GM21529 (cell line): ENCODE measurements at regions not wholly inside any gene's neighbourhood (a gene's known extent, or its start where the extent isn't known, plus 50 kb on each side); places are given as distances from the start of the nearest gene placed in this dataset.
"Not testable (repeated sequence)": the region's sequence is repeated elsewhere in the genome, so short reads cannot be mapped to it uniquely, and the experiment has no call there.

ENCODE experiments used
- ATAC-seq: cut with Tn5 transposase; IDR thresholded peaks from one replicate; pipeline ENCODE4 v1.9.1; 2021; ENCODE audit not compliant: unreplicated experiment

- no peak for ATAC-seq
Observed at GRCh38 chr18:78423811-78424210, 555.8 kb upstream of the SALL3 start.

GRCh38 chr18:78424403-78425018 lies 555.1 kb upstream of the SALL3 start:
- ATAC-seq, result no peak

- ATAC-seq, result no peak
Observed at GRCh38 chr18:78425019-78425412, 554.6 kb upstream of the SALL3 start.

- ATAC-seq, result no peak
Observed at GRCh38 chr18:78427081-78427480, 552.5 kb upstream of the SALL3 start.

- no peak for ATAC-seq
Observed at GRCh38 chr18:78429127-78430108, 550.2 kb upstream of the SALL3 start.

- no peak for ATAC-seq
Observed at GRCh38 chr18:78430131-78430758, 549.4 kb upstream of the SALL3 start.

- no peak for ATAC-seq
Observed at GRCh38 chr18:78431606-78432005, 548.0 kb upstream of the SALL3 start.

- no peak for ATAC-seq
Observed at GRCh38 chr18:78433562-78433961, 546.1 kb upstream of the SALL3 start.

GRCh38 chr18:78436110-78436509 lies 543.5 kb upstream of the SALL3 start:
- ATAC-seq, result no peak

- ATAC-seq, result not testable (repeated sequence)
Observed at GRCh38 chr18:78438235-78438634, 541.4 kb upstream of the SALL3 start.

GRCh38 chr18:78445880-78446279 lies 533.7 kb upstream of the SALL3 start:
- ATAC-seq, result no peak

GRCh38 chr18:78447211-78447610 lies 532.4 kb upstream of the SALL3 start:
- no peak for ATAC-seq

GRCh38 chr18:78448106-78448505 lies 531.5 kb upstream of the SALL3 start:
- ATAC-seq, result no peak

- no peak for ATAC-seq
Observed at GRCh38 chr18:78448591-78448990, 531.0 kb upstream of the SALL3 start.

GRCh38 chr18:78454221-78454620 lies 525.4 kb upstream of the SALL3 start:
- ATAC-seq, result no peak

GRCh38 chr18:78455386-78455785 lies 524.2 kb upstream of the SALL3 start:
- no peak for ATAC-seq

- no peak for ATAC-seq
Observed at GRCh38 chr18:78457011-78457410, 522.6 kb upstream of the SALL3 start.

- ATAC-seq, result no peak
Observed at GRCh38 chr18:78457731-78458130, 521.9 kb upstream of the SALL3 start.

GRCh38 chr18:78458356-78458755 lies 521.3 kb upstream of the SALL3 start:
- no peak for ATAC-seq

GRCh38 chr18:78459668-78460067 lies 520.0 kb upstream of the SALL3 start:
- no peak for ATAC-seq

GRCh38 chr18:78460558-78460957 lies 519.1 kb upstream of the SALL3 start:
- no peak for ATAC-seq

GRCh38 chr18:78473563-78473962 lies 506.1 kb upstream of the SALL3 start:
- ATAC-seq, result no peak
